Lower leg skin (tissue), 3 donors: ENCODE measurements at regions not wholly inside any gene's neighbourhood (a gene's known extent, or its start where the extent isn't known, plus 50 kb on each side); places are given as distances from the start of the nearest gene placed in this dataset.

ENCODE experiments used
- CTCF ChIP-seq, 3 donors: fragments of 450-650 bp; IDR thresholded peaks; one replicate each; pipeline ENCODE4 v1.5.1; 2016; ENCODE audit warnings: antibody characterized with exemption in 3 of 3, mild to moderate bottlenecking in 3 of 3, moderate library complexity in 2 of 3
- POLR2A ChIP-seq, 2 donors: fragments of 450-650 bp; IDR thresholded peaks; one replicate each; pipeline ENCODE4 v1.6.1; 2016 to 2017; ENCODE audit warnings: antibody characterized with exemption in 2 of 2, mild to moderate bottlenecking in 1 of 2, moderate library complexity in 1 of 2

GRCh38 chr2:9123069-9123468 is 83.5 kb upstream of the ASAP2 start:
- no peak for TF ChIP-seq CTCF (IDR thresholded peaks at IDR 0.05)
- no peak for TF ChIP-seq POLR2A (IDR thresholded peaks at IDR 0.05)
